OCI-LY1 (cell line): ENCODE measurements at regions not wholly inside any gene's neighbourhood (a gene's known extent, or its start where the extent isn't known, plus 50 kb on each side); places are given as distances from the start of the nearest gene placed in this dataset.

Experiments used
- H2AFZ ChIP-seq: fragments of 200-600 bp; sonication (generic), shearing (Covaris generic); 2 replicates; pipeline ENCODE4 v1.6.0; 2014; ENCODE audit warnings: antibody characterized with exemption, mild to moderate bottlenecking, low read length
- H3F3A ChIP-seq: fragments of 200-600 bp; sonication (generic), shearing (Covaris generic); 2 replicates; pipeline ENCODE4 v1.6.0; 2014; ENCODE audit warnings: mild to moderate bottlenecking, antibody characterized with exemption, low read length, moderate library complexity; ENCODE audit not compliant: insufficient read depth
- H3K27ac ChIP-seq: fragments of 200-600 bp; sonication (generic); 2 replicates; pipeline ENCODE4 v1.5.1; 2014; ENCODE audit warnings: low read length, mixed run types, mild to moderate bottlenecking, low read depth; ENCODE audit not compliant: poor library complexity, severe bottlenecking
- H3K27me3 ChIP-seq: fragments of 200-600 bp; sonication (generic); 2 replicates; pipeline ENCODE4 v1.6.0; 2014; ENCODE audit warnings: antibody characterized with exemption, mild to moderate bottlenecking, low read length, moderate library complexity; ENCODE audit not compliant: insufficient read depth
- H3K36me3 ChIP-seq: fragments of 200-600 bp; sonication (generic); 2 replicates; pipeline ENCODE4 v1.6.1; 2014; ENCODE audit warnings: mild to moderate bottlenecking, antibody characterized with exemption, low read length, moderate library complexity, mixed read lengths; ENCODE audit not compliant: insufficient read depth
- H3K4me1 ChIP-seq: fragments of 200-600 bp; sonication (generic); 2 replicates; pipeline ENCODE4 v1.5.1; 2014; ENCODE audit warnings: mild to moderate bottlenecking, low read length, moderate library complexity; ENCODE audit not compliant: insufficient read depth, severe bottlenecking
- H3K4me2 ChIP-seq: fragments of 200-600 bp; sonication (generic), shearing (Covaris generic); 2 replicates; pipeline ENCODE4 v1.6.1; 2014; ENCODE audit warnings: low read length
- H3K4me3 ChIP-seq: fragments of 200-600 bp; sonication (generic); 2 replicates; pipeline ENCODE4 v1.5.1; 2014; ENCODE audit warnings: low read length, low read depth, mild to moderate bottlenecking, mixed read lengths; ENCODE audit not compliant: poor library complexity, severe bottlenecking
- H3K79me2 ChIP-seq: fragments of 200-600 bp; shearing (Covaris generic); 2 replicates; pipeline ENCODE4 v1.6.1; 2016; ENCODE audit warnings: mixed run types, low read length, mixed read lengths; ENCODE audit not compliant: insufficient read depth
- H3K9ac ChIP-seq: fragments of 200-600 bp; sonication (generic), shearing (Covaris generic); 2 replicates; pipeline ENCODE4 v1.6.1; 2014; ENCODE audit warnings: mild to moderate bottlenecking, low read length, mixed read lengths
- H3K9me2 ChIP-seq: fragments of 200-600 bp; sonication (generic), shearing (Covaris generic); 2 replicates; pipeline ENCODE4 v1.6.1; 2014; ENCODE audit warnings: low read depth, mild to moderate bottlenecking, low read length, mixed read lengths
- H3K9me3 ChIP-seq: fragments of 200-600 bp; shearing (Covaris generic); 2 replicates; pipeline ENCODE4 v1.6.1; 2014; ENCODE audit warnings: low read length, mixed read lengths
- H4K20me1 ChIP-seq: fragments of 200-600 bp; sonication (generic), shearing (Covaris generic); 2 replicates; pipeline ENCODE4 v1.6.0; 2016; ENCODE audit warnings: mild to moderate bottlenecking, low read length; ENCODE audit not compliant: insufficient read depth
- EZH2 ChIP-seq: fragments of 200-600 bp; sonication (generic), shearing (Covaris generic); IDR thresholded peaks from 2 replicates; pipeline ENCODE4 v1.8.0; 2017; ENCODE audit warnings: borderline replicate concordance, mixed run types, mild to moderate bottlenecking, antibody characterized with exemption, low read length, moderate library complexity, mixed read lengths
- TF ChIP-seq, protein P1 (sequence below): fragments of 200-600 bp; sonication (generic), shearing (Covaris generic); IDR thresholded peaks from 2 replicates; pipeline ENCODE4 v1.5.1; 2017; ENCODE audit warnings: mild to moderate bottlenecking, antibody characterized with exemption, low read length, moderate library complexity, mixed read lengths

DNA sequence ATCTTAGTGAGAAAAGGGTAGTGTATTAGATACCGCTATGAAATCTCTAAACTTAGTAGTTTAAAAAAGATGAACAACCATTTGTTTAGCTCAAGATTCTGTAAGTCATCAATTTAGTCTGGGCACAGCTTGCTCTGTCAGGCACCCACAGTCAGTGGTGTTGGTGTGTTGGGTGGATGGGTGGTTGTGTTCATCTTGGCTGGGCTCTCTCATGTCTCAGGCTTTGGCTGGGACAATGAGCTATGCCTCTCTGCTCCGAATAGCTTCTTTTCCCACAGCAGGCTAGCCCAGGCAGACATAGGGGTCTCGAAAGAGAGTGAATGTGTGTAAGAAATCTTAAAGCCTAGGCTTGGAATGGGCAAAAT lies 127.0 kb upstream of the GATB start:
- Histone ChIP-seq H3K9me2 (no peaks in the 10 kb centered on the region), H4K20me1 (no peaks in the 10 kb centered on the region), H3K79me2 (no peaks in the 10 kb centered on the region), H3K36me3 (no peaks in the 10 kb centered on the region), H3K4me1 (no peaks in the 10 kb centered on the region), H3K27ac (no peak overlapping the region), H2AFZ (no peak overlapping the region), H3K9ac (no peak overlapping the region), H3K4me2 (no peak overlapping the region), H3F3A (no peaks in the 10 kb centered on the region), H3K9me3 (no peaks in the 10 kb centered on the region), H3K27me3 (0 out of 2 replicates have a peak, but pooled peaks cover 4% of the 10 kb centered on the region), H3K4me3 (no peak overlapping the region)
- TF ChIP-seq, protein P1, sequence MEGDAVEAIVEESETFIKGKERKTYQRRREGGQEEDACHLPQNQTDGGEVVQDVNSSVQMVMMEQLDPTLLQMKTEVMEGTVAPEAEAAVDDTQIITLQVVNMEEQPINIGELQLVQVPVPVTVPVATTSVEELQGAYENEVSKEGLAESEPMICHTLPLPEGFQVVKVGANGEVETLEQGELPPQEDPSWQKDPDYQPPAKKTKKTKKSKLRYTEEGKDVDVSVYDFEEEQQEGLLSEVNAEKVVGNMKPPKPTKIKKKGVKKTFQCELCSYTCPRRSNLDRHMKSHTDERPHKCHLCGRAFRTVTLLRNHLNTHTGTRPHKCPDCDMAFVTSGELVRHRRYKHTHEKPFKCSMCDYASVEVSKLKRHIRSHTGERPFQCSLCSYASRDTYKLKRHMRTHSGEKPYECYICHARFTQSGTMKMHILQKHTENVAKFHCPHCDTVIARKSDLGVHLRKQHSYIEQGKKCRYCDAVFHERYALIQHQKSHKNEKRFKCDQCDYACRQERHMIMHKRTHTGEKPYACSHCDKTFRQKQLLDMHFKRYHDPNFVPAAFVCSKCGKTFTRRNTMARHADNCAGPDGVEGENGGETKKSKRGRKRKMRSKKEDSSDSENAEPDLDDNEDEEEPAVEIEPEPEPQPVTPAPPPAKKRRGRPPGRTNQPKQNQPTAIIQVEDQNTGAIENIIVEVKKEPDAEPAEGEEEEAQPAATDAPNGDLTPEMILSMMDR: no peak
- TF ChIP-seq EZH2: no peak

GRCh38 chr4:151887031-151887815 lies 126.4 kb upstream of the GATB start:
- Histone ChIP-seq H4K20me1 (no peaks in the 10 kb centered on the region), H3K9me2 (no peaks in the 10 kb centered on the region), H3K4me3 (no peak overlapping the region), H3K79me2 (no peaks in the 10 kb centered on the region), H3K4me1 (no peaks in the 10 kb centered on the region), H3K9ac (no peak overlapping the region), H3K36me3 (no peaks in the 10 kb centered on the region), H3K4me2 (no peak overlapping the region), H2AFZ (no peak overlapping the region), H3K27me3 (0 out of 2 replicates have a peak, but pooled peaks cover 4% of the 10 kb centered on the region), H3K27ac (no peak overlapping the region), H3F3A (no peaks in the 10 kb centered on the region), H3K9me3 (no peaks in the 10 kb centered on the region)
- no peak for TF ChIP-seq EZH2
- TF ChIP-seq, protein P1: no peak

DNA sequence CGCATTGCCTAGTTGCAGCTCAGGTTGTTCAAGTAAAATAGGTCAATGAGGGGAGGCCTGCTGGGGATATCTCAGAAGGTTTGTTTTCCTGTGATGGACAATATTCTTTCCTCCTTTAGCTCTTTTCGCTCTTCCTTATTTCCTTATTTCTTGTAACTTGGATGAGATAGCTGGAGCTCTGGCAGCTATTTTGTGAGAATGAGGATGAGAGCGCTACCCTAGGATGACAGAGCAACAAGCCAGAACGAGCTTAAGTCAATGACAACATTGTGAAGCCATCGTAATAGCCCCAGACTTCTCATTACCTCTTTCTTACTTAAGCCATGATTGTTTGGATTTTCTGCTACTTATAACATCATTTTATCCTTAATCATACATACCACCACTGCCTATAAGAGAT lies 124.3 kb upstream of the GATB start:
- H3K79me2 ChIP-seq: no peaks in the 10 kb centered on the region
- no peak for TF ChIP-seq EZH2
- TF ChIP-seq, protein P1: no peak
- no peaks in the 10 kb centered on the region for H3K9me2 ChIP-seq
- no peaks in the 10 kb centered on the region for H3F3A ChIP-seq
- H4K20me1 ChIP-seq: no peaks in the 10 kb centered on the region
- H3K36me3 ChIP-seq: no peaks in the 10 kb centered on the region
- no peak overlapping the region for H2AFZ ChIP-seq
- H3K4me1 ChIP-seq: no peaks in the 10 kb centered on the region
- no peak overlapping the region for H3K9ac ChIP-seq
- H3K9me3 ChIP-seq: no peaks in the 10 kb centered on the region
- no peak overlapping the region for H3K27ac ChIP-seq
- H3K4me3 ChIP-seq: no peak overlapping the region
- H3K27me3 ChIP-seq: 0 out of 2 replicates have a peak, but pooled peaks cover 8% of the 10 kb centered on the region
- H3K4me2 ChIP-seq: no peak overlapping the region
